BLaER1 treated with 17β-estradiol and CSF1 and Interleukin-3, amounts not matched to agents 10 nM and 100 nM (cell line): ENCODE measurements at regions not wholly inside any gene's neighbourhood (a gene's known extent, or its start where the extent isn't known, plus 50 kb on each side); places are given as distances from the start of the nearest gene placed in this dataset.

Source experiments
- H3K27ac ChIP-seq, 11 experiments: shearing (Covaris generic); formaldehyde crosslinking; 2 replicates each; pipeline ENCODE4 v1.8.1; 2022
- H3K27me3 ChIP-seq, 11 experiments: shearing (Covaris generic); formaldehyde crosslinking; 2 replicates each; pipeline ENCODE4 v1.8.1; 2022
- H3K36me3 ChIP-seq, 11 experiments: shearing (Covaris generic); formaldehyde crosslinking; 2 replicates each; pipeline ENCODE4 v1.8.1; 2022
- H3K4me1 ChIP-seq, 10 experiments: shearing (Covaris generic); formaldehyde crosslinking; 2 replicates each; pipeline ENCODE4 v1.8.1; 2022
- H3K4me2 ChIP-seq, 11 experiments: shearing (Covaris generic); formaldehyde crosslinking; 2 replicates each; pipeline ENCODE4 v1.8.1; 2022
- H3K4me3 ChIP-seq, 10 experiments: shearing (Covaris generic); formaldehyde crosslinking; 2 replicates each; pipeline ENCODE4 v1.8.1; 2022
- H3K9ac ChIP-seq, 11 experiments: shearing (Covaris generic); formaldehyde crosslinking; 2 replicates each; pipeline ENCODE4 v1.8.1; 2022
- H3K9me3 ChIP-seq, 11 experiments: shearing (Covaris generic); formaldehyde crosslinking; replicated peaks in 1 of 11; 2 replicates each; pipeline ENCODE4 v1.8.1; 2022
- H4K20me1 ChIP-seq, 11 experiments: shearing (Covaris generic); formaldehyde crosslinking; 2 replicates each; pipeline ENCODE4 v1.8.1; 2022
- Cebpa-rat ChIP-seq, 11 experiments: shearing (Covaris generic); IDR thresholded peaks; 2 replicates each; pipeline ENCODE4 v1.8.1; 2022

GRCh38 chr15:53462651-53463050, 296.8 kb downstream of the WDR72 start:
- no peak for TF ChIP-seq Cebpa-rat (IDR thresholded peaks at IDR 0.05)
- Histone ChIP-seq H4K20me1 (no peaks in the 10 kb centered on the region), H3K36me3 (no peaks in the 10 kb centered on the region), H3K4me2 (peak overlapping the region in 4 of 11 experiments; percentile 2 to 39 (median 14); a peak in 6 of 22 replicates), H3K4me3 (no peak overlapping the region), H3K9me3 (peaks cover 0 to 7% (median 0%) of the 10 kb centered on the region in 11 experiments; a peak in 2 of 22 replicates), H3K4me1 (peaks cover 0 to 10% (median 0%) of the 10 kb centered on the region in 10 experiments; a peak in 3 of 20 replicates), H3K9ac (no peak overlapping the region), H3K27ac (no peak overlapping the region), H3K27me3 (no peaks in the 10 kb centered on the region)

GRCh38 chr15:53461677-53462076, 297.8 kb downstream of the WDR72 start:
- H3K9ac ChIP-seq: no peak overlapping the region
- H4K20me1 ChIP-seq: no peaks in the 10 kb centered on the region
- peaks cover 0 to 7% (median 0%) of the 10 kb centered on the region in 11 experiments; a peak in 2 of 22 replicates for H3K9me3 ChIP-seq

GRCh38 chr15:53458736-53459135, 300.7 kb downstream of the WDR72 start:
- H3K27ac ChIP-seq: no peak overlapping the region
- no peaks in the 10 kb centered on the region for H4K20me1 ChIP-seq
- no peaks in the 10 kb centered on the region for H3K36me3 ChIP-seq
- H3K9me3 ChIP-seq: peaks cover 0 to 7% (median 0%) of the 10 kb centered on the region in 11 experiments; a peak in 2 of 22 replicates
- H3K4me2 ChIP-seq: no peak overlapping the region
- no peak for TF ChIP-seq Cebpa-rat (IDR thresholded peaks at IDR 0.05)
- H3K4me3 ChIP-seq: no peak overlapping the region
- peaks cover 0 to 10% (median 0%) of the 10 kb centered on the region in 10 experiments; a peak in 3 of 20 replicates for H3K4me1 ChIP-seq
- no peak overlapping the region for H3K9ac ChIP-seq
- no peaks in the 10 kb centered on the region for H3K27me3 ChIP-seq

More at GRCh38 chr15:53461677-53462076, 297.8 kb downstream of the WDR72 start:
- H3K27ac ChIP-seq: no peak overlapping the region
- peaks cover 0 to 10% (median 0%) of the 10 kb centered on the region in 10 experiments; a peak in 3 of 20 replicates for H3K4me1 ChIP-seq
- H3K36me3 ChIP-seq: no peaks in the 10 kb centered on the region
- no peaks in the 10 kb centered on the region for H3K27me3 ChIP-seq
- H3K4me2 ChIP-seq: no peak overlapping the region
- H3K4me3 ChIP-seq: no peak overlapping the region
- TF ChIP-seq Cebpa-rat (IDR thresholded peaks at IDR 0.05): no peak

GRCh38 chr15:53457479-53457878, 302.0 kb downstream of the WDR72 start:
- H4K20me1 ChIP-seq: no peaks in the 10 kb centered on the region
- H3K4me1 ChIP-seq: peaks cover 0 to 5% (median 0%) of the 10 kb centered on the region in 10 experiments; a peak in 3 of 20 replicates
- H3K36me3 ChIP-seq: no peaks in the 10 kb centered on the region
- peaks cover 0 to 7% (median 0%) of the 10 kb centered on the region in 11 experiments; a peak in 2 of 22 replicates for H3K9me3 ChIP-seq
- H3K27ac ChIP-seq: no peak overlapping the region
- H3K9ac ChIP-seq: no peak overlapping the region
- H3K27me3 ChIP-seq: no peaks in the 10 kb centered on the region
- no peak overlapping the region for H3K4me2 ChIP-seq
- TF ChIP-seq Cebpa-rat (IDR thresholded peaks at IDR 0.05): no peak
- no peak overlapping the region for H3K4me3 ChIP-seq

- H3K4me1 ChIP-seq: no peaks in the 10 kb centered on the region
Observed at GRCh38 chr15:53454843-53455721, 304.4 kb downstream of the WDR72 start.

GRCh38 chr15:53454535-53454842, 305.0 kb downstream of the WDR72 start:
- no peak for TF ChIP-seq Cebpa-rat (IDR thresholded peaks at IDR 0.05)
- H3K36me3 ChIP-seq: no peaks in the 10 kb centered on the region
- no peaks in the 10 kb centered on the region for H4K20me1 ChIP-seq
- no peaks in the 10 kb centered on the region for H3K27me3 ChIP-seq
- no peak overlapping the region for H3K27ac ChIP-seq
- no peaks in the 10 kb centered on the region for H3K4me1 ChIP-seq
- H3K9me3 ChIP-seq: no peaks in the 10 kb centered on the region
- no peak overlapping the region for H3K9ac ChIP-seq
- no peak overlapping the region for H3K4me3 ChIP-seq
- no peak overlapping the region for H3K4me2 ChIP-seq

More at GRCh38 chr15:53454843-53455721, 304.4 kb downstream of the WDR72 start:
- no peak for TF ChIP-seq Cebpa-rat (IDR thresholded peaks at IDR 0.05)
- H4K20me1 ChIP-seq: no peaks in the 10 kb centered on the region
- no peak overlapping the region for H3K4me2 ChIP-seq
- no peak overlapping the region for H3K27ac ChIP-seq
- no peak overlapping the region for H3K4me3 ChIP-seq
- H3K27me3 ChIP-seq: no peaks in the 10 kb centered on the region
- no peak overlapping the region for H3K9ac ChIP-seq
- no peaks in the 10 kb centered on the region for H3K36me3 ChIP-seq
- no peaks in the 10 kb centered on the region for H3K9me3 ChIP-seq

- Histone ChIP-seq H3K27ac (no peak overlapping the region), H4K20me1 (no peaks in the 10 kb centered on the region), H3K9ac (no peak overlapping the region), H3K27me3 (no peaks in the 10 kb centered on the region), H3K36me3 (no peaks in the 10 kb centered on the region), H3K4me3 (no peak overlapping the region), H3K9me3 (no peaks in the 10 kb centered on the region), H3K4me2 (no peak overlapping the region), H3K4me1 (no peaks in the 10 kb centered on the region)
- TF ChIP-seq Cebpa-rat (IDR thresholded peaks at IDR 0.05): no peak
Observed at GRCh38 chr15:53453253-53454105, 306.0 kb downstream of the WDR72 start.

- H3K36me3 ChIP-seq: no peaks in the 10 kb centered on the region
- no peak for TF ChIP-seq Cebpa-rat (IDR thresholded peaks at IDR 0.05)
- H4K20me1 ChIP-seq: no peaks in the 10 kb centered on the region
- no peak overlapping the region for H3K4me3 ChIP-seq
- H3K9me3 ChIP-seq: no peaks in the 10 kb centered on the region
- H3K9ac ChIP-seq: no peak overlapping the region
- peaks cover 0 to 9% (median 0%) of the 10 kb centered on the region in 10 experiments; a peak in 5 of 20 replicates for H3K4me1 ChIP-seq
- no peak overlapping the region for H3K4me2 ChIP-seq
- no peaks in the 10 kb centered on the region for H3K27me3 ChIP-seq
- no peak overlapping the region for H3K27ac ChIP-seq
Observed at GRCh38 chr15:53448232-53449015, 311.0 kb downstream of the WDR72 start.
